ENCODE measurements at regions not wholly inside any gene's neighbourhood (a gene's known extent, or its start where the extent isn't known, plus 50 kb on each side); places are given as distances from the start of the nearest gene placed in this dataset.

GRCh38 chr11:69545976-69546617 lies 64.6 kb downstream of the LINC01488 start:
- DNase-seq (ENCODE audit: low read depth), result no peak

- DNase-seq (ENCODE audit: low read depth), result peak; percentile 12
Measured at GRCh38 chr11:69546735-69547370, 65.4 kb downstream of the LINC01488 start.

GRCh38 chr11:69550846-69551245 lies 69.4 kb downstream of the LINC01488 start:
- DNase-seq (ENCODE audit: low read depth), result no peak

- no peak for DNase-seq (ENCODE audit: low read depth)
Measured at GRCh38 chr11:69551963-69552362, 70.5 kb downstream of the LINC01488 start.

GRCh38 chr11:69552951-69553350 lies 71.5 kb downstream of the LINC01488 start:
- no peak for DNase-seq (ENCODE audit: low read depth)

- DNase-seq (ENCODE audit: low read depth), result no peak
Measured at GRCh38 chr11:69553416-69554357, 72.2 kb downstream of the LINC01488 start.

GRCh38 chr11:69554849-69555248 lies 73.4 kb downstream of the LINC01488 start:
- no peak for DNase-seq (ENCODE audit: low read depth)

GRCh38 chr11:69557266-69557665 lies 75.8 kb downstream of the LINC01488 start:
- DNase-seq (ENCODE audit: low read depth), result no peak

- DNase-seq (ENCODE audit: low read depth), result no peak
Measured at GRCh38 chr11:69558519-69558941, 77.1 kb downstream of the LINC01488 start.

GRCh38 chr11:69559181-69559580 lies 77.7 kb downstream of the LINC01488 start:
- no peak for DNase-seq (ENCODE audit: low read depth)

GRCh38 chr11:69560141-69560790 lies 78.8 kb downstream of the LINC01488 start:
- no peak for DNase-seq (ENCODE audit: low read depth)

- DNase-seq (ENCODE audit: low read depth), result no peak
Measured at GRCh38 chr11:69562302-69562701, 78.7 kb upstream of the CCND1 start.

- DNase-seq (ENCODE audit: low read depth), result no peak
Measured at GRCh38 chr11:69562816-69563215, 78.1 kb upstream of the CCND1 start.

GRCh38 chr11:69563306-69563705 lies 77.7 kb upstream of the CCND1 start:
- no peak for DNase-seq (ENCODE audit: low read depth)

GRCh38 chr11:69563946-69564775 lies 76.8 kb upstream of the CCND1 start:
- no peak for DNase-seq (ENCODE audit: low read depth)

- DNase-seq (ENCODE audit: low read depth), result no peak
Measured at GRCh38 chr11:69566001-69566400, 75.0 kb upstream of the CCND1 start.

- no peak for DNase-seq (ENCODE audit: low read depth)
Measured at GRCh38 chr11:69567951-69568808, 72.8 kb upstream of the CCND1 start.

- DNase-seq (ENCODE audit: low read depth), result no peak
Measured at GRCh38 chr11:69568809-69569097, 72.2 kb upstream of the CCND1 start.

- DNase-seq (ENCODE audit: low read depth), result no peak
Measured at GRCh38 chr11:69569306-69570200, 71.4 kb upstream of the CCND1 start.
